ENCODE measurements at regions not wholly inside any gene's neighbourhood (a gene's known extent, or its start where the extent isn't known, plus 50 kb on each side); places are given as distances from the start of the nearest gene placed in this dataset.

- H4K20me1 ChIP-seq (ENCODE audit: insufficient read depth, low read length) = no peaks in the 10 kb centered on the region
- H2AFZ ChIP-seq (ENCODE audit: low read length) = no peak overlapping the region
Observed at GRCh38 chr2:153230977-153231376, 247.6 kb downstream of the RPRM start.

More at GRCh38 chr2:153230977-153231376, 247.6 kb downstream of the RPRM start:
- Histone ChIP-seq H3K79me2 (ENCODE audit: insufficient read depth, low read length) (no peaks in the 10 kb centered on the region), H3K27ac (ENCODE audit: extremely low read length, insufficient read depth, low read length) (no peak overlapping the region), H3K9ac (ENCODE audit: insufficient read depth, low read depth, low read length) (no peak overlapping the region), H3K9me3 (ENCODE audit: low read length) (peaks cover 4% of the 10 kb centered on the region), H3K27me3 (ENCODE audit: control insufficient read depth in 1 of 2, insufficient read depth in 2 of 2, low read length in 2 of 2) (no peaks in the 10 kb centered on the region), H3K36me3 (replicated peaks in 1 of 2; ENCODE audit: control insufficient read depth in 1 of 2, insufficient read depth in 2 of 2, low read length in 2 of 2) (no peaks in the 10 kb centered on the region), H3K4me3 (replicated peaks in 1 of 3; ENCODE audit: insufficient read depth in 1 of 3, low read depth in 2 of 3, low read length in 3 of 3) (no peak overlapping the region), H3K4me1 (ENCODE audit: insufficient read depth, low read length) (no peaks in the 10 kb centered on the region), H3K4me2 (ENCODE audit: low read depth, low read length) (no peak overlapping the region)
- no TSS peak for BruUV-seq (replicated peaks)
- ChIA-PET CTCF (ENCODE audit: low intra/inter-chr PET ratio, low total read pairs) (no interaction called here), POLR2A (no interaction called here)
- 6% methylated on average over 5 of the region's 5 CpGs for WGBS (ENCODE audit: low lambda C conversion rate)
- DNase-seq (ENCODE audit: low spot score) = no peak
- no peak for FAIRE-seq
- TF ChIP-seq NCOR1 (IDR thresholded peaks at IDR 0.05; ENCODE audit: borderline replicate concordance, low read length) (no peak), HOXD1 (CRISPR knock-in tag; IDR thresholded peaks at IDR 0.05) (no peak), MED1 (CRISPR knock-in tag; IDR thresholded peaks at IDR 0.05) (no peak), ZNF891 (CRISPR knock-in tag; IDR thresholded peaks at IDR 0.05) (no peak), E2F5 (CRISPR knock-in tag; conservative IDR thresholded peaks at IDR 0.05) (no peak), MAZ (IDR thresholded peaks at IDR 0.05; ENCODE audit: borderline replicate concordance, low read depth, low read length) (no peak), MAZ (CRISPR knock-in tag; IDR thresholded peaks at IDR 0.05; ENCODE audit: low read depth) (no peak), NR2F6 (IDR thresholded peaks at IDR 0.05) (no peak), NR2F6 (CRISPR knock-in tag; IDR thresholded peaks at IDR 0.05) (no peak), ZNF770 (CRISPR knock-in tag; IDR thresholded peaks at IDR 0.05) (no peak), ZHX1 (CRISPR knock-in tag; IDR thresholded peaks at IDR 0.05; ENCODE audit: low read depth) (no peak), HMG20B (CRISPR knock-in tag; conservative IDR thresholded peaks at IDR 0.05) (no peak), ZBTB2 (CRISPR knock-in tag; IDR thresholded peaks at IDR 0.05; ENCODE audit: low read depth) (no peak), NFIB (CRISPR knock-in tag; IDR thresholded peaks at IDR 0.05; ENCODE audit: borderline replicate concordance) (no peak), ZNF44 (CRISPR knock-in tag; IDR thresholded peaks at IDR 0.05) (no peak), CEBPG (CRISPR knock-in tag; IDR thresholded peaks at IDR 0.05) (no peak), CHD4 (IDR thresholded peaks at IDR 0.05; ENCODE audit: borderline replicate concordance, low read length) (no peak), SNAPC2 (CRISPR knock-in tag; IDR thresholded peaks at IDR 0.05) (no peak), JUN (CRISPR knock-in tag; IDR thresholded peaks at IDR 0.05) (no peak)
- intact Hi-C loops (cut with micrococcal nuclease; ENCODE audit: unreplicated experiment) = no loop called here
- in situ Hi-C loops (cut with HindIII; ENCODE audit: extremely low pct_ligation_motif_present, low pct_unique_long_range_greater_than_20kb) = no loop called here
- ATAC-seq = no peak

All from HepG2 (cell line).